GM12878 (cell line): ENCODE measurements at regions not wholly inside any gene's neighbourhood (a gene's known extent, or its start where the extent isn't known, plus 50 kb on each side); places are given as distances from the start of the nearest gene placed in this dataset.

Experiments
- ATAC-seq: fragments of 200-7000 bp; cut with Tn5 transposase; 3 replicates; pipeline ENCODE4 v1.9.1; 2020; ENCODE audit warnings: mild to moderate bottlenecking, moderate library complexity
- BruUV-seq: library from RNA; stranded (reverse); fragments of 400-500 nt; replicated peaks from 2 replicates; lab custom pipeline; 2021; lab: Mats Ljungman, UMichigan
- CTCF ChIA-PET: fragments of 300-600 bp; sonication (Branson Sonifier 250); formaldehyde crosslinking; extraction: SDS; loops from one replicate; lab custom pipeline; 2021; ENCODE audit warnings: inconsistent platforms; lab: Yijun Ruan, JAX
- POLR2A ChIA-PET: fragments of 350-600 bp; formaldehyde crosslinking; extraction: SDS; loops from one replicate; lab custom pipeline; 2021; ENCODE audit warnings: inconsistent platforms; lab: Charles Lee
- RAD21 ChIA-PET: fragments of 300-600 bp; sonication (Branson Sonifier 250); formaldehyde crosslinking; loops from one replicate; lab custom pipeline; 2023; ENCODE audit warnings: antibody characterized with exemption; ENCODE audit not compliant: unreplicated experiment; lab: Charles Lee
- SMC1A ChIA-PET: fragments of 300-600 bp; sonication (Branson Sonifier 250); formaldehyde crosslinking; loops from one replicate; lab custom pipeline; 2023; ENCODE audit not compliant: unreplicated experiment, uncharacterized antibody; lab: Charles Lee
- DNase-seq: peaks from one replicate; pipeline ENCODE4 v3.0.0-alpha.2; 2011; ENCODE audit warnings: low read depth, low spot score
- FAIRE-seq: peaks from 3 replicates; lab custom pipeline; 2011; peaks lifted over from hg19 to GRCh38; lab: Jason Lieb, UNC
- H2AFZ ChIP-seq: 2 replicates; pipeline ENCODE4 v1.6.0; 2011; ENCODE audit warnings: low read depth, low read length, control low read depth; ENCODE audit not compliant: control insufficient read depth
- H3K27ac ChIP-seq: 2 replicates; pipeline ENCODE4 v1.5.1; 2011; ENCODE audit warnings: control low read depth; ENCODE audit not compliant: control insufficient read depth, insufficient read depth
- H3K27me3 ChIP-seq, 2 experiments: replicated peaks in 1 of 2; 2 replicates each; pipeline versions ENCODE4 v1.6.0 to v1.6.1; 2011; ENCODE audit warnings: low read length in 1 of 2; ENCODE audit not compliant: control insufficient read depth in 2 of 2, insufficient read depth in 2 of 2
- H3K36me3 ChIP-seq, 2 experiments: 2 replicates each; pipeline ENCODE4 v1.5.1; 2011; ENCODE audit warnings: low read length in 1 of 2; ENCODE audit not compliant: control insufficient read depth in 2 of 2, insufficient read depth in 2 of 2
- H3K4me1 ChIP-seq: 2 replicates; pipeline ENCODE4 v1.6.1; 2011; ENCODE audit warnings: mild to moderate bottlenecking, low read length, moderate library complexity, mixed read lengths; ENCODE audit not compliant: control insufficient read depth, insufficient read depth
- H3K4me2 ChIP-seq: 2 replicates; pipeline ENCODE4 v1.6.0; 2011; ENCODE audit warnings: control low read depth; ENCODE audit not compliant: control insufficient read depth, insufficient read depth
- H3K4me3 ChIP-seq: fragments of 200-600 bp; sonication (generic); 2 replicates; pipeline ENCODE4 v1.5.1; 2016
- H3K79me2 ChIP-seq: 2 replicates; pipeline ENCODE4 v1.6.0; 2011; ENCODE audit warnings: low read length; ENCODE audit not compliant: control insufficient read depth, insufficient read depth
- H3K9ac ChIP-seq: 2 replicates; pipeline ENCODE4 v1.8.0; 2011; ENCODE audit warnings: low read length, control low read depth, mixed read lengths; ENCODE audit not compliant: control insufficient read depth, insufficient read depth
- H3K9me3 ChIP-seq: replicated peaks from 3 replicates; pipeline ENCODE4 v1.5.1; 2011; ENCODE audit warnings: mild to moderate bottlenecking, low read length; ENCODE audit not compliant: control insufficient read depth, insufficient read depth
- H4K20me1 ChIP-seq: 2 replicates; pipeline ENCODE4 v1.6.0; 2011; ENCODE audit not compliant: control insufficient read depth, insufficient read depth
- BACH1 ChIP-seq: fragments of 450-650 bp; IDR thresholded peaks from 2 replicates; pipeline ENCODE4 v1.6.1; 2017; ENCODE audit warnings: mild to moderate bottlenecking, borderline replicate concordance
- CHD1 ChIP-seq: IDR thresholded peaks from 2 replicates; pipeline ENCODE4 v1.6.1; 2012; ENCODE audit warnings: low read depth, low read length, improper control_type of control experiment
- EGR1 ChIP-seq, 2 experiments: IDR thresholded peaks; 1 replicate in 1 of 2; 2 replicates in 1 of 2; pipeline ENCODE4 v1.6.1; 2011 to 2012; ENCODE audit warnings: low read depth in 2 of 2, low read length in 2 of 2, borderline replicate concordance in 1 of 2, mild to moderate bottlenecking in 1 of 2, moderate library complexity in 1 of 2
- IRF3 ChIP-seq: fragments of 450-650 bp; IDR thresholded peaks from 2 replicates; pipeline ENCODE4 v1.6.1; 2014; ENCODE audit warnings: mild to moderate bottlenecking
- MTA2 ChIP-seq: fragments of 450-650 bp; IDR thresholded peaks from 2 replicates; pipeline ENCODE4 v1.6.1; 2016; ENCODE audit warnings: low read depth, mild to moderate bottlenecking, moderate library complexity
- NFXL1 ChIP-seq: fragments of 450-650 bp; IDR thresholded peaks from 2 replicates; pipeline ENCODE4 v1.6.1; 2017; ENCODE audit warnings: antibody characterized with exemption, mild to moderate bottlenecking, borderline replicate concordance
- RAD21 ChIP-seq: IDR thresholded peaks from 2 replicates; pipeline ENCODE4 v1.6.1; 2011; ENCODE audit warnings: mild to moderate bottlenecking, low read depth, low read length, moderate library complexity; ENCODE audit not compliant: insufficient read depth
- RCOR1 ChIP-seq: conservative IDR thresholded peaks from 2 replicates; pipeline ENCODE4 v1.6.1; 2012; ENCODE audit warnings: low read depth, low read length, improper control_type of control experiment
- SPI1 ChIP-seq: IDR thresholded peaks from 2 replicates; pipeline ENCODE4 v1.6.1; 2011; ENCODE audit warnings: low read depth, mild to moderate bottlenecking, low read length, moderate library complexity, borderline replicate concordance; ENCODE audit not compliant: insufficient read depth
- ZBTB11 ChIP-seq: fragments of 450-650 bp; formaldehyde crosslinking; IDR thresholded peaks from 2 replicates; pipeline ENCODE4 v1.5.0; 2022; ENCODE audit warnings: mild to moderate bottlenecking, missing genetic modification characterization
- ZBTB33 ChIP-seq: fragments of 450-650 bp; IDR thresholded peaks from 2 replicates; pipeline ENCODE4 v1.6.1; 2017; ENCODE audit warnings: mild to moderate bottlenecking
- ZNF384 ChIP-seq: IDR thresholded peaks from 2 replicates; pipeline ENCODE4 v1.6.1; 2012; ENCODE audit warnings: low read depth, mild to moderate bottlenecking, low read length, improper control_type of control experiment, borderline replicate concordance
- WGBS: methylation state at CpG from one replicate; pipeline ENCODE4 v1.1.6; 2016; ENCODE audit warnings: low lambda C conversion rate; ENCODE audit not compliant: insufficient replicate concordance, insufficient coverage; ENCODE audit errors: missing lambda C conversion rate; 5-methylcytosine and 5-hydroxymethylcytosine counted together
- in situ Hi-C: fragments of 300-500 bp; cut with MboI; formaldehyde crosslinking; loops from 9 replicates; pipeline ENCODE4 v1.14.3; 2018; ENCODE audit warnings: mixed read lengths
- intact Hi-C: fragments of 100-400 bp; cut with micrococcal nuclease; formaldehyde crosslinking; loops from one replicate; pipeline ENCODE4 v1.14.2; 2022; ENCODE audit not compliant: unreplicated experiment

GRCh38 chr7:67343114-67343513 is 346.5 kb downstream of the TYW1 start:
- in situ Hi-C loops, result no loop called here
- TF ChIP-seq RAD21 (no peak), RCOR1 (no peak), ZBTB33 (no peak), ZNF384 (no peak)
- TF ChIP-seq, all 136 proteins: peak for 0
- H3K36me3 ChIP-seq, result peaks cover 0 to 3% of the 10 kb centered on the region in 2 experiments; a peak in 2 of 4 replicates
- no peak overlapping the region for H2AFZ ChIP-seq
- no peaks in the 10 kb centered on the region for H3K27me3 ChIP-seq
- SMC1A ChIA-PET, result no interaction called here
- H4K20me1 ChIP-seq, result no peaks in the 10 kb centered on the region
- intact Hi-C loops, result no loop called here
- peaks cover 4% of the 10 kb centered on the region; the same call in 2 of the 3 replicates for H3K9me3 ChIP-seq
- no peak for ATAC-seq
- RAD21 ChIA-PET, result no interaction called here
- BruUV-seq, result no TSS peak
- H3K27ac ChIP-seq, result no peak overlapping the region
- H3K4me1 ChIP-seq, result no peaks in the 10 kb centered on the region
- POLR2A ChIA-PET, result no interaction called here
- no peak for FAIRE-seq
- WGBS, result 100% methylated on average over 3 of the region's 3 CpGs
- H3K9ac ChIP-seq, result no peak overlapping the region
- H3K4me3 ChIP-seq, result no peak overlapping the region
- H3K79me2 ChIP-seq, result no peaks in the 10 kb centered on the region
- no peak overlapping the region for H3K4me2 ChIP-seq
- CTCF ChIA-PET, result no interaction called here
- no peak for DNase-seq

GRCh38 chr7:67343572-67343971 is 346.9 kb downstream of the TYW1 start:
- Histone ChIP-seq H4K20me1 (no peaks in the 10 kb centered on the region), H3K9me3 (peaks cover 4% of the 10 kb centered on the region; the same call in 2 of the 3 replicates), H3K9ac (no peak overlapping the region), H2AFZ (no peak overlapping the region), H3K36me3 (peaks cover 0 to 3% of the 10 kb centered on the region in 2 experiments; a peak in 2 of 4 replicates), H3K79me2 (no peaks in the 10 kb centered on the region), H3K27ac (no peak overlapping the region), H3K4me1 (no peaks in the 10 kb centered on the region), H3K4me2 (no peak overlapping the region), H3K4me3 (no peak overlapping the region), H3K27me3 (no peaks in the 10 kb centered on the region)
- CTCF ChIA-PET, result no interaction called here
- no peak for FAIRE-seq
- intact Hi-C loops, result no loop called here
- in situ Hi-C loops, result no loop called here
- no peak for ATAC-seq
- RAD21 ChIA-PET, result no interaction called here
- DNase-seq, result no peak
- no TSS peak for BruUV-seq
- SMC1A ChIA-PET, result no interaction called here
- POLR2A ChIA-PET, result no interaction called here
- 89% methylated on average over 5 of the region's 5 CpGs for WGBS
- TF ChIP-seq NFXL1 (no peak), MTA2 (no peak), EGR1 (IDR thresholded peaks at IDR 0.05; ENCODE audit: borderline replicate concordance in 1 of 2, low read depth in 2 of 2, low read length in 2 of 2) (no peak), SPI1 (no peak), IRF3 (no peak), CHD1 (no peak), ZBTB11 (no peak), BACH1 (no peak)
